CD1c-positive myeloid dendritic cell (primary cell): ENCODE measurements at regions not wholly inside any gene's neighbourhood (a gene's known extent, or its start where the extent isn't known, plus 50 kb on each side); places are given as distances from the start of the nearest gene placed in this dataset.
"Not testable (repeated sequence)": the region's sequence is repeated elsewhere in the genome, so short reads cannot be mapped to it uniquely, and the experiment has no call there.

Experiments used
- DNase-seq: peaks from one replicate; pipeline ENCODE4 v3.0.0-alpha.2; 2016; ENCODE audit errors: extremely low spot score

GRCh38 chr13:65825039-65825438 is 1405.1 kb downstream of the PCDH9 start:
- DNase-seq, result no peak

GRCh38 chr13:65808061-65808460 is 1422.1 kb downstream of the PCDH9 start:
- no peak for DNase-seq

GRCh38 chr13:65803530-65804392 is 1426.4 kb downstream of the PCDH9 start:
- no peak for DNase-seq

DNA sequence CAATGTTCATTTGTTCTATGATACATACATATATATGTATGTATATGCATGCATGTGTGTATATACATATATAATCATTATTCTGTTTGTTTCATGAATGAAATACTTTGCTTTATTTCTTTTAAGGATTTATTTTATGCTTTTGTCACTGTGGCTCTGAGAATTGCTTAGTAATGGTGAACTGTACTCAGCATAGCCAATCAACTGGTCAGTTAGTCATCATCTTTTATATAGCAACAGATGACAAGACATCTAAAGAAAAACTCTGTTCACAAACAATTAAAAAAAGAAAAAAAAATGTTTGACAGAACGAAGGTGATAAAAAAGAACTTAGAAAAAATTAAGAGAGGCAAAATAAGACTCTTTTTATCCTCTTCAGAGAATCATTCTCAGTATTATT is 1440.3 kb downstream of the PCDH9 start:
- DNase-seq, result no peak

DNA sequence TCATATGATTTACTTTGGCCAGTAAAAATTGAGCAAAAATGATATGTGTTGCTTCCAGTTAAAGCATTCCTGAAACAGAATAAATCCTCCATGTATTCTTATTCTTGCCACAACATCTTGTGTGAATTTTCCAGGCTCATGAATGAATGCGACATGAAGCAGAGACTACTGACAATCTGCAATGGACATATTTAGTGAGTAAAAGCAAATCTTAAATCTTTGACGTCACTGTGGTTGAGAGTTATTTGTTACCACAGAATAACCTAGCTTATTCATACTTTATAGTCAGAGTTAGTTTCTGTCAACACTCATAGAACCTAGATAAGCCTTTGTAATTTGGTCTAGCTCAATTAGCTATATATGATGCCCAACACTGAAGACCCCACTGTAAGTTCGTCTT is 1443.1 kb downstream of the PCDH9 start:
- DNase-seq, result no peak

GRCh38 chr13:65784088-65784816 is 1445.9 kb downstream of the PCDH9 start:
- DNase-seq, result no peak

GRCh38 chr13:65783383-65783782 is 1446.8 kb downstream of the PCDH9 start:
- DNase-seq, result no peak

DNA sequence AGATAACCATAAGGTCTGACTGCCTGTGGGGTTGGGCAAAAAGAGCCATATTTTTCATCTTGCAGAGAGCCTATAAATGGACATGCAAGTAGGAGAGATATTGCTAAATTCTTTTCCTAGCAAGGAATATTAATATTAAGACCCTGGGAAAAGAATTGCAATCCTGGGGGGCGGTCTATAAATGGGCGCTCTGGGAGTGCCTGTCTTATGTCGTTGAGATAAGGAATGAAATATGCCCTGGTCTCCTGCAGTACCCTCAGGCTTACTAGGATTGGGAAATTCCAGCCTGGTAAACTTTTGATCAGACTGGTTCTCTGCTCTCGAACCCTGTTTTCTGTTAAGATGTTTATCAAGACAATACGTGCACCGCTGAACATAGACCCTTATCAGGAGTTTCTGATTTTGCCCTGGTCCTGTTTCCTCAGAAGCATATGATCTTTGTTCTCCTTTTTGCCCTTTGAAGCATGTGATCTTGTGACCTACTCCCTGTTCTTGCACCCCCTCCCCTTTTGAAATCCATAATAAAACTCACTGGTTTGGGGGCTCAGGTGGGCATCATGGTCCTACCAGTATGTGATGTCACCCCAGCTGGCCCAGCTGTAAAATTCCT is 1458.3 kb downstream of the PCDH9 start:
- not testable (repeated sequence) for DNase-seq

- no peak for DNase-seq
Observed at GRCh38 chr13:65768545-65768944, 1461.6 kb downstream of the PCDH9 start.

DNA sequence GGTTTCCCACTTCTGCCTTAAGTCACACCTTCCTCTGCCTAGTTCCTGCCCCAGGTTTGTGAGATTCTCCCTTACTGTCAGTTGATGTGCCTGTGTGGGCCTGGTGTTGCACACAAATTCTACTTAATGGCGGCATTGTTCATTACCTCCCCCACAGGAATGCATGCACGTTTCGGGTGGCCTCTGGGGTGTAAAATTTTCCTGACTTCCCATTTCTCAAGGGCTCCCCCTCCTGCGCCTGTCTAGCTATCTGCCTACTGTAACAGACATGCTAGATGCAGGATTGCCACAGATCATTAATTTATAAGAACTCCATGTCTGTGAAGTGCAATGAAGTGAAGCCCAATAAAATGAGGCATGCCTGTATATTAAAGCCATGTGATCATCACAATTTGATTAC is 1466.3 kb downstream of the PCDH9 start:
- DNase-seq, result no peak

- DNase-seq, result no peak
Observed at GRCh38 chr13:65762012-65762411, 1468.1 kb downstream of the PCDH9 start.

DNA sequence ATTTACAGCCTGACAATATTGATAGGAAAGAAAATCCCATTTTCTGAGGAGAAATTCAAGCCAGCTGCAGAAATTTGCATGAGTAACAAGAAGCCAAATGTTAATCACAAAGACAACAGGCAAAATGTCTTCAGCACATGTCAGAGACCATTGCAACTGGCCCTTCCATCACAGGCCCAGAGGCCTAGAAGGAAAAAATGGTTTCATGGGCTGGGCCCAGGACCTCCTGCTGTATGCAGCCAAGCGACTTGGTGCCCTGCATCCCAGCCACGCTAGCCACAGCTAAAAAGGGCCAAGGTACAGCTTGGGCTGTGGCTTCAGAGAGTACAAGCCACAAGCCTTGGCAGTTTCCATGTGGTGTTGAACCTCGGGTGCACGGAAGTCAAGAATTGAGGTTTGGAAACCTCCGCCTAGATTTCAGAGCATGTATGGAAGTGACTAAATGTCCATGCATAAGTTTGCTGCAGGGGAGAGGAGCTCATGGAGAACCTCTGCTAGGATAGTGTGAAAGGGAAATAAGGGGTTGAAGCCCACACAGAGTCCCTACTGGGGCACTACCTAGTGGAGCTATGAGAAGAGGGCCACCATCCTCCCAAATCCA is 1474.0 kb downstream of the PCDH9 start:
- no peak for DNase-seq

DNA sequence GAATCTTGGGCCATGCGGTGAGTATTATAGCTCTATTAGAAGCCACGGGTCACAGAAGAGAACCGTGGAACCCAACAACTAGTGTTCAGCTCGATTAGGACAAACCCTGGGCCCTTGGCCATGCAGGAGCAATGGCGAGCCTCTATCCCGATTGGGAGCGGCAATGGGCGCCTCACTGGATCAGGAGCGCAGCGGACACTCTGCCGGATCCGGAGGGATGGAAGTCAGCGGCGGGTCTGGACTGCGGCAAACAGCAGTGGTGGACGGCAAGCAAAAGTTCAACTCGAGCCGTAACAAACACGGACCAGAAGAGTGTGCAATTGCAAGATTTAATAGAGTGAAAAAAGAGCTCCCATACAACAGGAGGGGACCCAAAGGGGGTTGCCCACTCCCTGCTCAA is 1481.9 kb downstream of the PCDH9 start:
- DNase-seq, result no peak

GRCh38 chr13:65746406-65746921 is 1483.7 kb downstream of the PCDH9 start:
- no peak for DNase-seq

DNA sequence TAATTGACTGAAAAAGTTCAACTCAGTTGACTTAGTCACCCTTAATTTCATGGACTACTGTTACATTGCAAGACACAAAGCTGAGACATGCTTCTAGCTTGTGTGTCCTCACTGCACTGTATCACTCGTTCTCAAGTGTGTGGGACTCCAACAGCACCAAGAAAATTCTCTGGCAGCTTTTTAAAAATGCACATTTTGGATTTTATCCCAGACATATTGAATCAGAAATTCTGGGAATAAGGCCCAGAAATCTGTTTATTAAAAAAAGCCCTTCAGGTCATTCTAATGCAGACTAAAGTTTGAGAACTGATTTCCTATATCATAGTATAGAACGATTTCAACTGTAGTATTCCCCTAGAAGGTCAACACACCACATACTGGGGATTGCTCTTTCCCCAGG is 1485.3 kb downstream of the PCDH9 start:
- DNase-seq, result no peak

DNA sequence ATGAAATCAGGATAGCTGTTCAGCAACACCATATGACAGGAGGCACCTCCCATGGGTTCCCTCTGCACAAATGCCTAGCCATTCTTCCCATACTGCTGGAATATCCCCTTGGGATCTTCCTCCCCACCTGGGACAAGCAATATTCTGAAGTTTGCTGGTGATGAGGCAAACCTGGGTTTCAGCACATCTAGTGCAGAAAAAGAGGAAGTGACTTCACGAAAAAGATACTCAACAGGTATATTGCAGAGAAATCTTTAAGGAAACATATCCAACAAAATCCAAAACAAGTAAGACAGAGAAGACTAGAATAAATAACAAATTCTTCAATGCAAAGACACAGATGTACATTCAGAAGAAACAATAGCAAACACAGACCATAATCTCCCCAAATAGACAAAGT is 1497.0 kb downstream of the PCDH9 start:
- no peak for DNase-seq

- no peak for DNase-seq
Observed at GRCh38 chr13:65727070-65727469, 1503.1 kb downstream of the PCDH9 start.

- no peak for DNase-seq
Observed at GRCh38 chr13:65725006-65725405, 1505.1 kb downstream of the PCDH9 start.

DNA sequence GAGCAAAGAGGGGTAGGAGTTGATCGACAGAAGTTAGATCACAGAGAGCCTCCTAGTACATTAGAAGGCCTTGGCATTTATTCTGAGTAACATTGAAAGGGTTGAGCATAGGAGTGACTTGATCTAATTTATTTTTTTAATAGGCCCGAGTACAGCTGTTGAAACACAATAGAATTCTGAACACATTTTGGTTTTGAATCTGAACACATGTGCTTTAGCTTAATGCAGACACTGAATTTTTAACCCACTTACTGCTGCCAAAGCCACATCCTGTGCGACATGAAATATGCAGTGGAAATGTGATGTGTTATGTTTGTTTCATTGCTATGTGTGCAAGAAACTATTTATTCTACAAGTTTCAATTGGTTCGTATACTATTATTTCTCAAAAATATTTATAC is 1505.9 kb downstream of the PCDH9 start:
- DNase-seq, result no peak

DNA sequence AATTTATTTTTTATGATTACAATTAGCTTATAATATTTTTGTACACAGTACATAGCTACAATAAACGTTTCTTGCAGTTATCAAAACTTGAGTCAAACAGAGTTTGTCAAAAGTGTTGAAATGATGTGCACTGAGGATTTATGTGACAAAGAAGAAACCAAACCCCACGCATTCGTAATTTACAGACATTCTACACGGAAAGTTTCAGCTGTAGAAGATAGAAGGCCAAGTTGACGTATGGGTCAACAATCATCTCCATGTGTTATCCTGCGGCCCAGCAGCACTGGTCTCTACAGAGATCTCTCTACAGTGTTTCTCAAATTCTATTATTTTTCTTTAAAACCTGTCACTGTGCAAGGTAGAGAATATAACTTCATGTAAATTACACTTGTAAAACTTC is 1507.6 kb downstream of the PCDH9 start:
- no peak for DNase-seq

GRCh38 chr13:65719831-65720230 is 1510.3 kb downstream of the PCDH9 start:
- no peak for DNase-seq

GRCh38 chr13:65710514-65710913 is 1519.6 kb downstream of the PCDH9 start:
- no peak for DNase-seq
